GM10266 (cell line): ENCODE measurements at regions not wholly inside any gene's neighbourhood (a gene's known extent, or its start where the extent isn't known, plus 50 kb on each side); places are given as distances from the start of the nearest gene placed in this dataset.

Experiments used
- DNase-seq: peaks from one replicate; pipeline ENCODE4 v3.0.0; 2012; ENCODE audit errors: extremely low spot score
- TF ChIP-seq, protein P1 (sequence below): IDR thresholded peaks from 2 replicates; pipeline ENCODE4 v1.5.1; 2012; ENCODE audit warnings: mild to moderate bottlenecking, low read depth; ENCODE audit not compliant: control insufficient read depth, insufficient read depth; ENCODE audit errors: missing control alignments

- DNase-seq: no peak
- TF ChIP-seq, protein P1, sequence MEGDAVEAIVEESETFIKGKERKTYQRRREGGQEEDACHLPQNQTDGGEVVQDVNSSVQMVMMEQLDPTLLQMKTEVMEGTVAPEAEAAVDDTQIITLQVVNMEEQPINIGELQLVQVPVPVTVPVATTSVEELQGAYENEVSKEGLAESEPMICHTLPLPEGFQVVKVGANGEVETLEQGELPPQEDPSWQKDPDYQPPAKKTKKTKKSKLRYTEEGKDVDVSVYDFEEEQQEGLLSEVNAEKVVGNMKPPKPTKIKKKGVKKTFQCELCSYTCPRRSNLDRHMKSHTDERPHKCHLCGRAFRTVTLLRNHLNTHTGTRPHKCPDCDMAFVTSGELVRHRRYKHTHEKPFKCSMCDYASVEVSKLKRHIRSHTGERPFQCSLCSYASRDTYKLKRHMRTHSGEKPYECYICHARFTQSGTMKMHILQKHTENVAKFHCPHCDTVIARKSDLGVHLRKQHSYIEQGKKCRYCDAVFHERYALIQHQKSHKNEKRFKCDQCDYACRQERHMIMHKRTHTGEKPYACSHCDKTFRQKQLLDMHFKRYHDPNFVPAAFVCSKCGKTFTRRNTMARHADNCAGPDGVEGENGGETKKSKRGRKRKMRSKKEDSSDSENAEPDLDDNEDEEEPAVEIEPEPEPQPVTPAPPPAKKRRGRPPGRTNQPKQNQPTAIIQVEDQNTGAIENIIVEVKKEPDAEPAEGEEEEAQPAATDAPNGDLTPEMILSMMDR: no peak
Observed at GRCh38 chr1:2880086-2880485, 78.6 kb upstream of the TTC34 start.

DNA sequence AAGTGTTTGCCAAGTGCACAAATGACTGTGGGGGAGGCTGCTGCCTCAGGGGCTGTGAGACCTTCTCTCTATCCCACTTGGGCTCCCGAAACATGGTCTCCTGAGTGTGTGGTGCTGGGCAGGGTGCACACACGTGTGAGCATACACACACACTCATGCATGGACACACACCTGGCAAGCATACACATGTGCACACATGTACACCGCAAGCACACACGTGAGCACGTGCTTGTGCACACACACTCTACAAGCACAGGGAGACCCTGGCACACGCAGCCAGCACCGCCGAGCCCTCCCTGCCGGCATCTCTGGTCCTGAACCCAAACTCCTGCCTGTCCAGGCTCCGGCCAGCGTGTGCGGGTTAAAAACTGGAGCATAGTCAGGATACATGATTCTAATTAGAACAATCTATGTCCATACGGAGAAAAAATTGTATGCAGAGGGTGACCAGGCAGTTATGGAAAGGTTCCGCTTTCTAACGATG, 79.4 kb upstream of the TTC34 start:
- DNase-seq: no peak
- TF ChIP-seq, protein P1: no peak

DNA sequence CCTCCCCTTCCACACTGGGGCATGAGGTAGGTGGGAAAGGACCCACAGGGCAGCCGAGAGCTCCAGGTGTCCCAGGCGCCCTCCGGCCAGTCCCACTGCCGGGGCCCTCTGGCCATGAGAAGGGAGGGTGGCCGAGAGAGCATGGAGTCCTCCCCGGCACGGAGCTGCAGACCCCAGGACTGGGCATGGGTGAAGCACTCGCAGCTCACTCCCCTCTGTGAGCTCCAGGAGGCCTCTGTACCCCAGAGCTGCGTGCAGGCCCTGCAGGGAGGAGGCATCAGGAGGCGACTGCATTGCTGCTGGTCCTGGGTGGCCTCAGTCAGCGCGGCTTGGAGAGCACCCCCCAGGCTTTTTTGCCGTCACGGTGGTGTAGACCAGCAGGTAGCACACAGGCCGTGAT, 80.1 kb upstream of the TTC34 start:
- TF ChIP-seq, protein P1: no peak
- DNase-seq: no peak

DNA sequence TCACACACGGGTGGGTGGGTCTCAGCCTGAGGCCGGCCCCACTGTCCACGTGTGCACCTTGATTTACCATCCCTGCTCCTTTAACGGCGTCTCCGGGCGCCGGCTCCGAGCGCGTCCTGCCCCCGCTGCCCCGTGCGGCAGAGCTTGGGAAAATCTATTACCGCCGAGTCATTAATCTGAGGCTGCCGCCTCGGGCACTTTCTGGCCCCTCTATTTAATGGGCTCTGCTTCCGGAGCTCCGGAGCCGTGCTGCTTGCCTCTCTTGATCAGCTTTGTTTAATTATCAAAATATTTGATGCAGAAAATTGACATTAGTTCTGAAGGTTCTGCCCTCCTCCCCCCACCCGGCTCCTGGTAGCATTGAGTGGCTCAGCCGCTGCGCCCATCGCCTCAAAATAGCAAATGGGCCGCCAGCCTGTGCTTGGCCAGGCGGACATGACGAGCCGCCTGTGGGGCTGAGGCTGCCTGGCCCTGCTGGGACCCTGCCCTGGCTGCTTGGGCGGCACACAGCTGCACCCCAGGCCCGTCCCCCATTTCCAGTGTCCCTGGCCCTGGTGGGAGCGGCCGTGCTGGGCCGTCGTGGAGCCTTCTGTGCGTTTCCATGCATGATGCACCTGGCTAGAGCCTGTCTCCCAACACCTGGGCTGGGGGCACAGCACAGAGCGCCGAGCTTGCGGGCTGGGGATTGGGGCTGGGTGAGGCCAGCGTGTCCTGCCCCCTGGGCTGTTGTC, 81.6 kb upstream of the TTC34 start:
- no peak for DNase-seq
- TF ChIP-seq, protein P1: no peak

DNA sequence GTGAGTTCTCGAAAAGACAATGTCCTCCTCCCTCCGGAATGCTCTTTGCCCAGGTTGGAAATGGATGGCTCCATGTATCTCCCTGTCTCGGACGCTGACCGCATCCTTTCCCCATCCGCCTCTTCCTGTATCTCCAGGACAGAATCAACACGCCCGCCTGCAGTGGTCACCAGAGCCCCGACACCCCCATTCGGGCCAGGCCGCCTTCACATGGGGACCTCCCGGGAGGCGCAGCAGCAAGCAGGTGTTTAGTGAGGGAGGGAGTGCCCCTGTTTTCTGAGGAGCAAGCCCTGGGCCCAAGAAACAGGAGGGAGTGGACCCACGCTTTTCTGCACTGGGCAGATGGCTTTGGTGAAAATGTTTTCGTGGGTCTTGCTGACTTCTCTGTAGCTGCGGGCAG, 83.5 kb upstream of the TTC34 start:
- TF ChIP-seq, protein P1: no peak

DNA sequence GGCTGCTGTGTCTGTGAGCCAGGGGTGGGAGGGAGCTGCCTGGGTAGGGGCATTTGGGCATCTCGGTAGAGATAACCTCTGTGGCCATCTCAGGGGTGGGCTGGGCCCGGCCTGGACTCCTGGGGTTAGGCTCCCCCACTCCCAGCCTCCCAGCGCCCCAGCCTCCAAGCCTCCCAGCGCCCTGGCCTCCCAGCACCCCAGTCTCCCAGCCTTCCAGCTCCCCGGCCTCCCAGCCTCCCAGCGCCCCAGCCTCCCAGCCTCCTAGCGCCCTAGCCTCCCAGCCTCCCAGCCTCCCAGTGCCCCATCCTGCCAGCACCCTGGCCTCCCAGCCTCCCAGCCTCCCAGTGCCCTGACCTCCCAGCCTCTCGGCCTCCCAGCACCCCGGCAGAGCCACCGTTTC, 85.1 kb upstream of the TTC34 start:
- DNase-seq: no peak
- TF ChIP-seq, protein P1: no peak

More for the DNA sequence above, 83.5 kb upstream of the TTC34 start:
- no peak for DNase-seq
